Subcutaneous abdominal adipose tissue (tissue), 5 donors: ENCODE measurements at regions not wholly inside any gene's neighbourhood (a gene's known extent, or its start where the extent isn't known, plus 50 kb on each side); places are given as distances from the start of the nearest gene placed in this dataset.

Source experiments
- H3K27ac ChIP-seq: one replicate; pipeline ENCODE4 v1.7.0; 2013; ENCODE audit warnings: low read depth, mild to moderate bottlenecking, inconsistent platforms, low read length, moderate library complexity
- H3K27me3 ChIP-seq, 5 donors: one replicate each; pipeline ENCODE4 v1.7.0; 2013; ENCODE audit warnings: low read length in 5 of 5, inconsistent platforms in 1 of 5; ENCODE audit not compliant: control insufficient read depth in 5 of 5, insufficient read depth in 4 of 5
- H3K36me3 ChIP-seq, 5 donors: one replicate each; pipeline ENCODE4 v1.7.0; 2013; ENCODE audit warnings: low read length in 5 of 5; ENCODE audit not compliant: control insufficient read depth in 5 of 5, insufficient read depth in 5 of 5
- H3K4me1 ChIP-seq, 5 donors: one replicate each; pipeline ENCODE4 v1.7.0; 2013; ENCODE audit warnings: low read length in 5 of 5, mild to moderate bottlenecking in 3 of 5, moderate library complexity in 1 of 5; ENCODE audit not compliant: control insufficient read depth in 5 of 5, insufficient read depth in 5 of 5
- H3K4me3 ChIP-seq, 5 donors: one replicate each; pipeline ENCODE4 v1.7.0; 2013; ENCODE audit warnings: low read length in 5 of 5, low read depth in 1 of 5
- H3K9ac ChIP-seq, 5 donors: one replicate each; pipeline ENCODE4 v1.7.0; 2013; ENCODE audit warnings: low read length in 5 of 5, mild to moderate bottlenecking in 4 of 5, moderate library complexity in 3 of 5
- H3K9me3 ChIP-seq, 5 donors: one replicate each; pipeline ENCODE4 v1.7.0; 2013; ENCODE audit warnings: low read length in 5 of 5; ENCODE audit not compliant: control insufficient read depth in 5 of 5
- donor health status: healthy.
- donor health status: healthy.
- donor health status: healthy.
- donor health status: healthy.
- donor health status: healthy.

DNA sequence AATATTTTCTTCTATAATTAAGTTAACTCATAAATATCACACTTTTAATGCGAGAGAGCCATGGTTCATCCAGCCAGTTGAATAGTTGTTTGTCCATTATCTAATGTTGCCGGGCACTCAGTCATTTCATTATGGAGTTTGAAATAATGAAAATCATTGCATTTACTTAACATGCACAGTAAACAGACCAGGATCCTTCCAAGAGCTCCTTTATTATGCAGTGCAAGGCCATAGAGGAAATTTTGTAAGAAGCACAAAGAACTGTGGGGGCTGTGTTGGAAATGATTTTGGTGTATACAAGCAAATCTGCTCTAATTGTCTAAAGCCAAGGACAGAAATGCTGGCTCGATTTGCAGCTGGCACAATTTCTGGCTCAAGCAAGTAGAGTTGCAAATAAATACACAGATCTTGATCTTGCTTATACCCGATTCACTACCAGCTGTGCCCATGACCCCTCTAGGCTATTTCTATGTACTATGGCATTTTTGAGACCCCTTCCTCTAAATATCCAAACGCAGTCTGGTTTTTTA, 400.3 kb upstream of the HNRNPA3 start:
- H3K9me3 ChIP-seq, result no peaks in the 10 kb centered on the region
- no peak overlapping the region for H3K9ac ChIP-seq
- no peak overlapping the region for H3K27ac ChIP-seq
- peaks cover 0 to 7% (median 2%) of the 10 kb centered on the region in 5 donors for H3K4me1 ChIP-seq
- H3K4me3 ChIP-seq, result no peak overlapping the region
- no peaks in the 10 kb centered on the region for H3K27me3 ChIP-seq
- no peaks in the 10 kb centered on the region for H3K36me3 ChIP-seq

GRCh38 chr2:176813156-176813555, 399.4 kb upstream of the HNRNPA3 start:
- no peaks in the 10 kb centered on the region for H3K36me3 ChIP-seq
- no peaks in the 10 kb centered on the region for H3K9me3 ChIP-seq

DNA sequence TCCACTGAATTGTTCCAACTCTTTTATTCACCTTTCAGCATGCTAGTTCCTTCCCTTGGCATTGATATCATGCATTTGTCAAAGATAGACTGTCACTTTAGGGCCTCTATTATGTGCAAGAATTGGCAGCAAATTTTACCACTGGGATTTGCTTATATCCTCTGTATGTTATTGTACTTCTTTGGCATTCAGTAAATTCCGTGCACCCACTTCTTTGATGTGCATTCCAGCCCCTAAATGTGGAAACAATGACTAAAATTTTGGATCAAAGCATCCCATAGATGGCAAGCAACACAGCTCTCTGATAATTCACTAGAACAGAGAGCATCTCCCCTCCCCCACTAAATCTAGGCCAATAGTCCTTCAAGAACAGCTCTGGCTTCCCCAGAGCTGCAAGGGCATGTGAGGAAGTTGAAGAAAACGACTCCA, 399.0 kb upstream of the HNRNPA3 start:
- no peak overlapping the region for H3K27ac ChIP-seq
- no peaks in the 10 kb centered on the region for H3K36me3 ChIP-seq

More at GRCh38 chr2:176813156-176813555, 399.4 kb upstream of the HNRNPA3 start:
- H3K9ac ChIP-seq, result no peak overlapping the region
- H3K27me3 ChIP-seq, result no peaks in the 10 kb centered on the region
- peaks cover 0 to 7% (median 2%) of the 10 kb centered on the region in 5 donors for H3K4me1 ChIP-seq
- no peak overlapping the region for H3K4me3 ChIP-seq
- no peak overlapping the region for H3K27ac ChIP-seq

GRCh38 chr2:176814274-176814673, 398.3 kb upstream of the HNRNPA3 start:
- no peaks in the 10 kb centered on the region for H3K36me3 ChIP-seq
- peaks cover 0 to 15% (median 4%) of the 10 kb centered on the region in 5 donors for H3K4me1 ChIP-seq
- no peaks in the 10 kb centered on the region for H3K9me3 ChIP-seq
- H3K27ac ChIP-seq, result no peak overlapping the region
- H3K4me3 ChIP-seq, result no peak overlapping the region
- H3K9ac ChIP-seq, result no peak overlapping the region
- H3K27me3 ChIP-seq, result no peaks in the 10 kb centered on the region

More for the DNA sequence above, 399.0 kb upstream of the HNRNPA3 start:
- no peaks in the 10 kb centered on the region for H3K27me3 ChIP-seq
- H3K9ac ChIP-seq, result no peak overlapping the region
- H3K4me3 ChIP-seq, result no peak overlapping the region
- peaks cover 0 to 11% (median 2%) of the 10 kb centered on the region in 5 donors for H3K4me1 ChIP-seq
- no peaks in the 10 kb centered on the region for H3K9me3 ChIP-seq

DNA sequence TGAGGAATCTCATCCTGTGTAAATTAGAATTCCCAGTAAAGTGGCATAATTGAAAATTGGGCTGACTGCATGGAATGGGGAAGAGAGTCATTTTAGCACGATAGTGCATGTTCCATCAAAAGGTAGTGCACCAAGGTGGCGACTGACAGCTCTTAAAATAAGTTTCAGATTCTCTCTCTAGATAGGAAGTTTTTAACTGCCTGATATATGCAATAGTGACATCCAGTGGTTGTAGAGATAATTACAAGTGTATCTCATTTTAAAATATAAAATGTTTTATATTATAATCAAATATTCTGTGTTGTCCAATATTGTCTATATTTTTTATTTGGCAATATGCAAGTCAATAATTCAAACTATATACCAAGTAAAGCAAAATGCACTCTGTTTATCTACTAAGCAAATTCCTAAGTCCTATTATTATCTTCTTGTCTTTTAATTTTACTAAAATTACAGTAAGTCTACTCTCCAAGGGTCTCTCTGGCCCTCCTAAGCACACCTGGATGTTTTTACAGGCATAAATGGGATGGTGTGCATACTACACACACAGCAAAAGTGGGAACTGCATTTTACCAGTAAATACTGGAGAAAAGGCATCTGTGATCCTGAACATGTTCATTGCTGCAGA, 397.7 kb upstream of the HNRNPA3 start:
- Histone ChIP-seq H3K9ac (no peak overlapping the region), H3K9me3 (no peaks in the 10 kb centered on the region), H3K4me1 (peaks cover 0 to 15% (median 4%) of the 10 kb centered on the region in 5 donors), H3K4me3 (no peak overlapping the region), H3K36me3 (no peaks in the 10 kb centered on the region), H3K27me3 (no peaks in the 10 kb centered on the region), H3K27ac (no peak overlapping the region)

- Histone ChIP-seq H3K4me3 (no peak overlapping the region), H3K36me3 (no peaks in the 10 kb centered on the region), H3K9me3 (no peaks in the 10 kb centered on the region), H3K27ac (no peak overlapping the region), H3K9ac (no peak overlapping the region), H3K4me1 (peaks cover 0 to 15% (median 4%) of the 10 kb centered on the region in 5 donors), H3K27me3 (peaks cover 0 to 3% (median 0%) of the 10 kb centered on the region in 5 donors)
Measured at GRCh38 chr2:176817061-176817565, 395.5 kb upstream of the HNRNPA3 start.

DNA sequence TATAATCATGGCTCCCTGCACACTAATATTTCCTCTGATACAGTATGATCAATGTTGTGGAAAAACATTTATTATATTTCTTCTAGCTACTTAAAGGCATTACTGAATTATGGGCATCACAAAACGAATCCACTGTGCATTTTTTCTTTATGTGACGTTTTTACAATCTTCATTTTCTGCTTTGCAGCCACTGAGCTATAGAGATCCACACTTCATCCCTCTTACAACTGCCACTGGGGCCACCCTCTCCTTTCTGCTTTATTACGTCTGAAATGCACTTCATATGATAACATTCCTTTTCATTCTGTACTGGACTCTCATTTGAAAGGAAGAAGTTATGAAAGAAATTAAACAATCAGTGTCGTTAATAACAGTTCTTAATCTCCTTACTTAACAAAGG, 394.5 kb upstream of the HNRNPA3 start:
- no peak overlapping the region for H3K27ac ChIP-seq
- no peaks in the 10 kb centered on the region for H3K36me3 ChIP-seq
- no peaks in the 10 kb centered on the region for H3K9me3 ChIP-seq
- no peak overlapping the region for H3K9ac ChIP-seq
- H3K4me3 ChIP-seq, result no peak overlapping the region
- peaks cover 0 to 15% (median 4%) of the 10 kb centered on the region in 5 donors for H3K4me1 ChIP-seq
- H3K27me3 ChIP-seq, result peaks cover 0 to 3% (median 0%) of the 10 kb centered on the region in 5 donors

DNA sequence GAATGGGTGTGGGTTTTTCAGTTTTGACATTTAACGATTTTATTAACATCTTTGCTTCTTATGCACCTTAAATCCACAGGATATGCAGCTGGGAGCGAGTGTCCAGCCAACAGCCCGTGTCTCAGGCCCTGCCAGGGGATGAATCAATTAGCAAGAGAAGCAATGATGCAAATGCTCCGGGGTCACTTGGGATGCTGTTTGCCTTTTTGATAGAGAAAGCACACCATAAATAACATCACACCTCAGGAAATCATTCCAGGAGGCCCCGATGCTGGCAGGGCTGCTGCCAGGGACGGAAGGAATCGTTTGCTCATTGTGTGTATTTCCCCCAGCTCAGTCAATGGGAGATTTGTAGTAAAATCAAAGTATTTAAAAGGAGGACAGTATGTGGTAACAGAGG, 394.0 kb upstream of the HNRNPA3 start:
- H3K36me3 ChIP-seq, result no peaks in the 10 kb centered on the region
- H3K27me3 ChIP-seq, result peaks cover 0 to 3% (median 0%) of the 10 kb centered on the region in 5 donors
- H3K9me3 ChIP-seq, result no peaks in the 10 kb centered on the region
- no peak overlapping the region for H3K27ac ChIP-seq
- H3K9ac ChIP-seq, result no peak overlapping the region
- peaks cover 0 to 14% (median 2%) of the 10 kb centered on the region in 5 donors for H3K4me1 ChIP-seq
- no peak overlapping the region for H3K4me3 ChIP-seq

- no peaks in the 10 kb centered on the region for H3K9me3 ChIP-seq
- no peak overlapping the region for H3K9ac ChIP-seq
- H3K27me3 ChIP-seq, result peaks cover 0 to 3% (median 0%) of the 10 kb centered on the region in 5 donors
- no peak overlapping the region for H3K4me3 ChIP-seq
- peaks cover 0 to 9% (median 2%) of the 10 kb centered on the region in 5 donors for H3K4me1 ChIP-seq
- H3K27ac ChIP-seq, result no peak overlapping the region
- no peaks in the 10 kb centered on the region for H3K36me3 ChIP-seq
Measured at GRCh38 chr2:176819306-176819705, 393.3 kb upstream of the HNRNPA3 start.

DNA sequence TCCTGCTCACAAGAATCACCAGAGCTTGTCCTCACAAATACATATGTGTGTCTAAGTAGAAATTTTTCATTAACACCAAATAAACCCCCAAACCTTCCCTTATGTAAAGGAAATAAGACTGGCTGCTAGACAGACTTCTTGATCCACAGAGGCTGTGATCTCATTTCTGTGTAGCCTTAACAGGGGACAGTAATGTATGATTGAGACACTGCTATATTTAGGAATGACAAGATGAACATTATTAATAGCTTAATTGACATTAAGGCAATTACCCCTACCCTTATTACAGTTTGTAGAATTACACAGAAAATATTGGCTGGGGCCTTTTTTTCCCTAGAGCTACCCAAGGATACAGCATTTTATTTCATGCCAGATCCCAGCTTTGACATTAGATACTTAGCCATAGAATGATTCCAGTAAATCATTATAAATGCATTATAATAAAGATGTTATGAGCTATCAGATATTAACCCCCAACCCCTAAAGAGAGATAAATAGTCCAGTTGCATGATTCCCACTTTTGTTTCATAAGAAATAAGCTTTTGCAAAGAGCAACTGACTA, 392.1 kb upstream of the HNRNPA3 start:
- Histone ChIP-seq H3K4me1 (peaks cover 0 to 8% (median 0%) of the 10 kb centered on the region in 5 donors), H3K9me3 (no peaks in the 10 kb centered on the region), H3K4me3 (no peak overlapping the region), H3K27ac (no peak overlapping the region), H3K27me3 (peaks cover 0 to 3% (median 0%) of the 10 kb centered on the region in 5 donors), H3K36me3 (no peaks in the 10 kb centered on the region), H3K9ac (no peak overlapping the region)
